ENCODE measurements at regions not wholly inside any gene's neighbourhood (a gene's known extent, or its start where the extent isn't known, plus 50 kb on each side); places are given as distances from the start of the nearest gene placed in this dataset.

DNA sequence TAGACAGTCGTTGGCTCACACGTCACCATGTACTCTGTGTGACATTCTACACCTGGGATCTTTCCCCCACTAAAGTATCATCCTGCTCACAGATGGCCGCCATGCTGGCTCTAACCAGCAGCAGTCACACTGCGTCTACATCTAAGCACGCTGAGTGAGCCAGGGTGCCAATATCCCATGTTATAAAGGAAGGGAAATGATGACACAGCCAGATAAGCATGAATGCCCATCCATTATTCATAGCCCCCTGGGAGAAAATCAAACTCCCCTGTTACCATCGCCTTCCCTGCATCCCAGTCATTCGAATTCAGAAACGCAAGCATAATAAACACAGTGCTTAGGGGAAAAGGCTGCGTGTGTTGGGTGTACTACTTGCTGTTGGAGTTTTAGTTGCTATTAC lies 698.2 kb upstream of the AUTS2 start:
- H3K36me3 ChIP-seq (ENCODE audit: control insufficient read depth in 2 of 4, insufficient read depth in 4 of 4, low read length in 3 of 4): no peaks in the 10 kb centered on the region
- TF ChIP-seq ZNF274 (IDR thresholded peaks at IDR 0.05; ENCODE audit: borderline replicate concordance, extremely low read depth, low read length) (no peak), CHD2 (IDR thresholded peaks at IDR 0.05; ENCODE audit: low read length) (no peak), JUN (IDR thresholded peaks at IDR 0.05; ENCODE audit: low read depth, low read length) (no peak), POLR2A (IDR thresholded peaks at IDR 0.05; ENCODE audit: control extremely low read depth in 1 of 2, low read depth in 2 of 2, low read length in 2 of 2) (no peak), CEBPB (IDR thresholded peaks at IDR 0.05; ENCODE audit: low read depth, low read length) (no peak), CHD1 (IDR thresholded peaks at IDR 0.05; ENCODE audit: low read depth, low read length) (no peak), RAD21 (IDR thresholded peaks at IDR 0.05 in 1 of 2, conservative IDR thresholded peaks at IDR 0.05 in 1 of 2; ENCODE audit: low read depth in 2 of 2, low read length in 2 of 2) (no peak), POU5F1 (IDR thresholded peaks at IDR 0.05; ENCODE audit: low read depth, low read length) (no peak), SIN3A (conservative IDR thresholded peaks at IDR 0.05 in 1 of 2, IDR thresholded peaks at IDR 0.05 in 1 of 2; ENCODE audit: low read depth in 1 of 2, low read length in 2 of 2) (no peak)
- TF ChIP-seq, protein P1, sequence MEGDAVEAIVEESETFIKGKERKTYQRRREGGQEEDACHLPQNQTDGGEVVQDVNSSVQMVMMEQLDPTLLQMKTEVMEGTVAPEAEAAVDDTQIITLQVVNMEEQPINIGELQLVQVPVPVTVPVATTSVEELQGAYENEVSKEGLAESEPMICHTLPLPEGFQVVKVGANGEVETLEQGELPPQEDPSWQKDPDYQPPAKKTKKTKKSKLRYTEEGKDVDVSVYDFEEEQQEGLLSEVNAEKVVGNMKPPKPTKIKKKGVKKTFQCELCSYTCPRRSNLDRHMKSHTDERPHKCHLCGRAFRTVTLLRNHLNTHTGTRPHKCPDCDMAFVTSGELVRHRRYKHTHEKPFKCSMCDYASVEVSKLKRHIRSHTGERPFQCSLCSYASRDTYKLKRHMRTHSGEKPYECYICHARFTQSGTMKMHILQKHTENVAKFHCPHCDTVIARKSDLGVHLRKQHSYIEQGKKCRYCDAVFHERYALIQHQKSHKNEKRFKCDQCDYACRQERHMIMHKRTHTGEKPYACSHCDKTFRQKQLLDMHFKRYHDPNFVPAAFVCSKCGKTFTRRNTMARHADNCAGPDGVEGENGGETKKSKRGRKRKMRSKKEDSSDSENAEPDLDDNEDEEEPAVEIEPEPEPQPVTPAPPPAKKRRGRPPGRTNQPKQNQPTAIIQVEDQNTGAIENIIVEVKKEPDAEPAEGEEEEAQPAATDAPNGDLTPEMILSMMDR (IDR thresholded peaks at IDR 0.05; ENCODE audit: control extremely low read depth in 1 of 3, insufficient read depth in 1 of 3, low read depth in 1 of 3, low read length in 3 of 3): no peak
- ChIA-PET POLR2A (ENCODE audit: partially characterized antibody) (no interaction called here), CTCF (ENCODE audit: partially characterized antibody) (interaction anchor here (0.5 kb wide), 1 partner anchor 311 kb away, joined by 3 read pairs; no protein-coding TSS in a partner anchor)
- FAIRE-seq (no peak), DNase-seq (ENCODE audit: low read depth in 1 of 2, low spot score in 2 of 2) (no peak)
- no peak overlapping the region for H2BK120ac ChIP-seq (replicated peaks; ENCODE audit: low read depth, low read length)
- no peak overlapping the region for H2BK12ac ChIP-seq (ENCODE audit: low read depth, low read length)
- no peak overlapping the region for H3K23ac ChIP-seq (ENCODE audit: insufficient read length)
- H3K14ac ChIP-seq (ENCODE audit: insufficient read length): no peak overlapping the region
- H3K4me1 ChIP-seq (replicated peaks in 1 of 4; ENCODE audit: control insufficient read depth in 3 of 4, insufficient read depth in 4 of 4, low read length in 3 of 4): no peaks in the 10 kb centered on the region
- no peak overlapping the region for H3K56ac ChIP-seq (replicated peaks; ENCODE audit: insufficient read length, low read depth, low read length)
- no peaks in the 10 kb centered on the region for H3K27me3 ChIP-seq (replicated peaks in 1 of 4; ENCODE audit: control insufficient read depth in 3 of 4, extremely low read depth in 1 of 4, insufficient read depth in 3 of 4, low read length in 3 of 4)
- H2BK5ac ChIP-seq (ENCODE audit: low read depth, low read length): no peak overlapping the region
- H3K79me2 ChIP-seq (ENCODE audit: control insufficient read depth in 1 of 2, insufficient read depth in 2 of 2, low read length in 2 of 2): no peaks in the 10 kb centered on the region
- no peak overlapping the region for H2BK20ac ChIP-seq (ENCODE audit: low read length)
- no peak overlapping the region for H4K91ac ChIP-seq (replicated peaks; ENCODE audit: insufficient read length, low read length)
- no peaks in the 10 kb centered on the region for H3K79me1 ChIP-seq (ENCODE audit: low read depth, low read length)
- no peak overlapping the region for H2BK15ac ChIP-seq (ENCODE audit: low read length)
- H3K23me2 ChIP-seq (ENCODE audit: low read depth, low read length): no peaks in the 10 kb centered on the region
- H3K18ac ChIP-seq (ENCODE audit: extremely low read depth, low read length): no peak overlapping the region
- H4K8ac ChIP-seq (ENCODE audit: extremely low read depth, insufficient read depth, low read length): no peak overlapping the region
- peaks cover 8 to 9% of the 10 kb centered on the region in 2 experiments; a peak in 1 of 4 replicates for H3K9me3 ChIP-seq (ENCODE audit: insufficient read depth in 2 of 2, low read depth in 1 of 2, low read length in 1 of 2)
- H4K5ac ChIP-seq (ENCODE audit: insufficient read length, low read depth, low read length): no peak overlapping the region
- no peak overlapping the region for H3K4me3 ChIP-seq (ENCODE audit: extremely low read depth in 1 of 4, insufficient read depth in 2 of 4, low read depth in 3 of 4, low read length in 4 of 4)
- WGBS, 2 experiments (ENCODE audit: extremely low coverage in 1 of 2, insufficient coverage in 1 of 2, insufficient read length in 1 of 2, insufficient replicate concordance in 2 of 2, low coverage in 1 of 2, low lambda C conversion rate in 2 of 2, missing lambda C conversion rate in 1 of 2): 87% methylated on average over 9 of the region's 9 CpGs; no CpG with 5 or more reads in 1 of the 2 experiments
- H3K4ac ChIP-seq (replicated peaks; ENCODE audit: insufficient read length, low read depth, low read length): no peak overlapping the region
- no peak overlapping the region for H3K4me2 ChIP-seq (ENCODE audit: insufficient read depth in 1 of 2, low read depth in 2 of 2, low read length in 2 of 2)
- no peak overlapping the region for H2AFZ ChIP-seq (ENCODE audit: low read length)
- H3K9ac ChIP-seq (replicated peaks in 1 of 4; ENCODE audit: extremely low read depth in 1 of 4, low read depth in 3 of 4, low read length in 3 of 4): no peak overlapping the region
- no peak overlapping the region for H3K27ac ChIP-seq (ENCODE audit: low read depth, low read length)
- no peaks in the 10 kb centered on the region for H4K20me1 ChIP-seq (replicated peaks in 1 of 2; ENCODE audit: control insufficient read depth in 1 of 2, insufficient read depth in 2 of 2, low read length in 2 of 2)
- H2AK5ac ChIP-seq (ENCODE audit: low read depth, low read length): no peak overlapping the region

Measured in H1 (cell line).